ENCODE measurements at regions not wholly inside any gene's neighbourhood (a gene's known extent, or its start where the extent isn't known, plus 50 kb on each side); places are given as distances from the start of the nearest gene placed in this dataset.

GRCh38 chr3:14601692-14602005 is 49.9 kb upstream of the CCDC174 start:
- no peak overlapping the region for H3K4me3 ChIP-seq (replicated peaks; ENCODE audit: insufficient read depth, low read length)
- H3K27me3 ChIP-seq (ENCODE audit: insufficient read depth, poor library complexity, severe bottlenecking), result peaks cover 35% of the 10 kb centered on the region
- no peak overlapping the region for H3K27ac ChIP-seq (replicated peaks)
- no peak for TF ChIP-seq POLR2AphosphoS5 (IDR thresholded peaks at IDR 0.05; ENCODE audit: low read depth)
- TF ChIP-seq REST (IDR thresholded peaks at IDR 0.05; ENCODE audit: insufficient replicate concordance, low read depth), result peak; percentile 19
- no peak for DNase-seq (ENCODE audit: low read depth in 1 of 2, low spot score in 1 of 2)

Data from HL-60 (cell line).